Right cardiac atrium (tissue), 5 donors: ENCODE measurements at regions not wholly inside any gene's neighbourhood (a gene's known extent, or its start where the extent isn't known, plus 50 kb on each side); places are given as distances from the start of the nearest gene placed in this dataset.

ENCODE experiments used
- ATAC-seq, 2 donors: fragments of 200-7000 bp; cut with Tn5 transposase; one replicate each; pipeline versions ENCODE4 v1.8.0 to v1.9.1; 2020; ENCODE audit warnings: moderate library complexity in 2 of 2, mild to moderate bottlenecking in 1 of 2
- DNase-seq, 3 donors: peaks; one replicate each; pipeline ENCODE4 v3.0.0-alpha.2; 2020
- H3K27ac ChIP-seq: one replicate; pipeline ENCODE4 v1.5.1; 2013; ENCODE audit warnings: mild to moderate bottlenecking, low read length, control low read depth, moderate library complexity
- H3K27me3 ChIP-seq: one replicate; pipeline ENCODE4 v1.6.1; 2013; ENCODE audit not compliant: control insufficient read depth, insufficient read depth
- H3K4me1 ChIP-seq: one replicate; pipeline ENCODE4 v1.6.1; 2013; ENCODE audit warnings: low read length; ENCODE audit not compliant: control insufficient read depth, insufficient read depth
- H3K4me3 ChIP-seq: one replicate; pipeline ENCODE4 v1.5.1; 2013; ENCODE audit warnings: low read length, control low read depth
- H3K9me3 ChIP-seq: one replicate; pipeline ENCODE4 v1.6.1; 2013; ENCODE audit warnings: low read length; ENCODE audit not compliant: control insufficient read depth
- WGBS: extraction: QIAGEN DNeasy Blood & Tissue Kit; methylation state at CpG from one replicate; pipeline ENCODE4 v1.1.7; 2013; 5-methylcytosine and 5-hydroxymethylcytosine counted together
- intact Hi-C, 4 donors: fragments of 100-400 bp; cut with DNase I; formaldehyde crosslinking; loops; one replicate each; pipeline versions ENCODE4 v1.11.0 to v1.14.0; 2022 to 2023
- donor health status: healthy with polysubstance abuse.
- donor health status: DM: no; HTN: yes; CAD: no.
- donor health status: DM: no; HTN: no; CAD: no.
- donor health status: DM: no; HTN: yes; CAD: no; lungs with severe emphysema.
- donor health status: DM: yes; HTN: yes; CAD: no.

DNA sequence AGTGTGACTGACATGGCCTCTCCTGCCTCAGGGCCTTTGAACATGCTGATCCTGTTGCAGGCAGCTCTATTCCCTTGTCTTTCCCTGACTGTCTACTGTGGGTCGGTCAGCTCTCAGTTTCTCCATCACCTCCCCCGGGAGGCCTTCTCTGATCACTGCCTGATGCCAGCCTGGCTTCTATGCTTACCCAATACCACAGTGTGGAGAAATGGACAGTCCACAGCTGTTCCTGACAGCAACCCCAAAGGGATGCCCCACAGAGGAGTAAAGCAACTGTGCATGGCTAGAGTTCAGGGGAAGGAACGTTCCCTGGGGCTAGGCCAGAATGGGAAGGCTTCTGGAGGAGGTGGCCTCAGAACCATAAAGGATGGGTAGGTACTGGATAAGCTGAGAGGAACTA, 354.3 kb downstream of the MIAT start:
- H3K27ac ChIP-seq = no peak overlapping the region
- intact Hi-C loops = no loop called here
- WGBS = 77% methylated on average over 3 of the region's 3 CpGs
- no peaks in the 10 kb centered on the region for H3K9me3 ChIP-seq
- no peaks in the 10 kb centered on the region for H3K4me1 ChIP-seq
- ATAC-seq (no peak), DNase-seq (no peak)
- H3K4me3 ChIP-seq = no peak overlapping the region
- no peaks in the 10 kb centered on the region for H3K27me3 ChIP-seq

DNA sequence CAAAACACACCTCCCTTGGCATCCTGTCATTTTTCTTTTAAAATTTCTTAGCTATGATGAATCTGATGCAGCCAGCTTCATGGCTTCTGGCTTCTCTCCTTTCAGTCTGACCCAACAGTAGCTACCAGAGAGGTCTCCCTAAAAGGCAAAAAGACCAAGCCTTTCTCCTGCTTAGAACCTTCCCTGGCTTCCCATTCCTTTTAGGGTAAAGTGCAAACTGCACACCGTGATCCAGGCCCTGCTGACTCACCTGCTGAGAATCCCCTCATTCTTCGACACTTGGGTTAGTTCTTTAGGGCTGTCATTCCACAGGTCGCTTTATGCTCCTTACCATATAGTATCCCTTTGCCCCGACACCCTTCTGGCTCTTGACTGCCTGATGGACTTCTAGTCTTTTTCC, 362.4 kb downstream of the MIAT start:
- no peak for ATAC-seq
- peaks cover 3% of the 10 kb centered on the region for H3K27me3 ChIP-seq

DNA sequence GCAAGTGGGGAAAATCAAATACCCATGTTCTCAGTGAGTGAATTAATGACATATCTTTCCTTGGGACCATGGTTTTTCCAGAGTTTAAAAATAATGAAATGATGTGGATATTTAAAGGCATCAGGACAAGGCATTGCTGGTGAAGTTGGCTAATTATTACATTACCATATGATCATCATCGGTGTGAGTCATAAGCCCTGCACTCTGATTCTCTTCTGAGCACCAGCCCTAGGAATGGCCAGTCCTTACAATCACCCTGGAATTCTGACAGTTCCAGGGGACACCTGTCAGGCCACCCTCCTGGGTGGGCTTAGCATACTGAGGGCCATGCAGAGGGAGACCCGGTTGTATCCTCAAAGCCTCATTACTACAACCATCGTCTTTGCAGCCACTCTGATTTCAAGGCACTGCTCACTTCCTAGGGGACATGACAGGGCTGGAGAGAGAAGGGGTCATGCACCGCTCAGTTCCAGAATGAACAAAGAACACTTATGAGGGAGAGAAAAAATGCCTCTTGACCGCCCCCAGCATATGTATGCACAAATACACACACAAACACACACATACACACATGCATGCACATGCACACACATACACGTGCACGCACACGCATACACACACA, 365.0 kb downstream of the MIAT start:
- Histone ChIP-seq H3K4me3 (no peak overlapping the region), H3K27me3 (peaks cover 3% of the 10 kb centered on the region), H3K9me3 (no peaks in the 10 kb centered on the region), H3K4me1 (no peaks in the 10 kb centered on the region), H3K27ac (no peak overlapping the region)
- ATAC-seq (no peak), DNase-seq (no peak)
- 73% methylated on average over 8 of the region's 8 CpGs for WGBS
- intact Hi-C loops = no loop called here

More for the DNA sequence above, 362.4 kb downstream of the MIAT start:
- no peak overlapping the region for H3K27ac ChIP-seq
- DNase-seq = no peak
- 71% methylated on average over 4 of the region's 4 CpGs for WGBS
- no peak overlapping the region for H3K4me3 ChIP-seq
- no peaks in the 10 kb centered on the region for H3K4me1 ChIP-seq
- intact Hi-C loops = no loop called here
- H3K9me3 ChIP-seq = no peaks in the 10 kb centered on the region

DNA sequence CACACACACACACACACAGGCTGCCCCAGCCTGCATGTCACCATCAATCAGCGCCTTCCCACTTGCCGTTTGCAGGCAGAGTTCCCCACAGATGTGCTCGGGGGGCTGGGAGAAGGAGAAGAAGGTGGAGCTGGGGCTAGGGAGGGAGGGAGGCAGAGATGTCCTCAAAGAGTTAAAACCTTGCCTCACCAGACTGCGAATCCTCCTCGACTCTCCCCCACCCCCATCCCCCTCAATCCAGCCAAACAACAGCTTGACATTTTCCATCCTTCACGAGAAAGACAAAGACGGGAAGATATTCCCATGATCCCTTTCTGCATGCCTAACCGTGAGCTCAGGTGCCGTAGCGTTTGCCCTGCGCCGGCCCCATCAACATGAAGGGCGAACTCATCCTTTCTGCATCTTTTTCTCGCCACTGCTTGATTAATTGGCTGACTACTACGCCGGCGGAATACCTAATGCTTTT, 365.5 kb downstream of the MIAT start:
- no peak for ATAC-seq
- Histone ChIP-seq H3K9me3 (no peaks in the 10 kb centered on the region), H3K27me3 (peaks cover 3% of the 10 kb centered on the region), H3K4me1 (no peaks in the 10 kb centered on the region), H3K4me3 (no peak overlapping the region), H3K27ac (no peak overlapping the region)
- DNase-seq = no peak
- 37% methylated on average over 17 of the region's 17 CpGs for WGBS
- intact Hi-C loops = no loop called here

DNA sequence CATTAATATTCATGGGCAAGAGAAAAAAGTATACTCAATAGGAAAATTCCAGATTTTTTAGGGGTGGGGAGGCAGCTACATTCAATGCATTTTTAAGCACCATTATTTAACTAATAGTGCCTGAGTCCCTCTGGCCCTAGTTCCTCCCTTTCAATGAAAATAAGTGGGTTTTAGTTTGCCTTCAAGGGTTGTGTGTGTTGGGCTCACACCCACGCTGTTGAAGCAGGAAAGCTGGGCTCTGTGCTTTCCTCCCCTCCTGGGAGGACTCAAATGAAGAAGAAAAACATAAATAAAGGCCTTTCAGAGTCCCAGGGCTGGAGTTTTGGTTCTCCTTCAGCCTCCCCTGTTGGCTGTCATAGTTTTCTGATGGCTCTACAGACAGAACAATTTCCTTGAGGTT, 366.2 kb downstream of the MIAT start:
- no peaks in the 10 kb centered on the region for H3K4me1 ChIP-seq
- intact Hi-C loops = no loop called here
- no peaks in the 10 kb centered on the region for H3K9me3 ChIP-seq
- DNase-seq = no peak
- no peak for ATAC-seq
- H3K27me3 ChIP-seq = peaks cover 3% of the 10 kb centered on the region
- H3K4me3 ChIP-seq = no peak overlapping the region
- 20% methylated on average over 1 of the region's 1 CpG for WGBS
- H3K27ac ChIP-seq = no peak overlapping the region

DNA sequence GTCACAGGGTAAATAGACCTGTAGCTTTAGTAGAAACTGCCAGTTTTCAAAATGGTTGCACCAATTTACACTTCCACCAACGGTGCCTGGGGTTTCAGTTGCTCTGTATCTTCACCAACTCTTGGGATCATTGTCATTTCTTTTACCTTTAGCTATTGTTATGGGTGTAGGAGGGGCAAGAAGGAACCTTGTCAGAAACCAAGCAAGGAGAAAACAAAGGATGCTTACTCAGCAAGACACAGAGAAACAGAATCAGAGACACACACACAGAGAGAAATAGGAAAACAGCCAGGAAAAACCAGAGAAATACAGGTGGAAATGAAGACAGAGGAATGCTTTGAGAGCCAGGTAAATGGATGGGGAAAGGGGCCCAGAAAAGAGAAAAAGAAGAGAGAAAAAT, 367.6 kb downstream of the MIAT start:
- Histone ChIP-seq H3K4me3 (no peak overlapping the region), H3K27me3 (peaks cover 3% of the 10 kb centered on the region), H3K9me3 (no peaks in the 10 kb centered on the region), H3K4me1 (no peaks in the 10 kb centered on the region), H3K27ac (no peak overlapping the region)
- ATAC-seq (no peak), DNase-seq (no peak)
- WGBS = 65% methylated on average over 1 of the region's 1 CpG
- intact Hi-C loops = no loop called here

DNA sequence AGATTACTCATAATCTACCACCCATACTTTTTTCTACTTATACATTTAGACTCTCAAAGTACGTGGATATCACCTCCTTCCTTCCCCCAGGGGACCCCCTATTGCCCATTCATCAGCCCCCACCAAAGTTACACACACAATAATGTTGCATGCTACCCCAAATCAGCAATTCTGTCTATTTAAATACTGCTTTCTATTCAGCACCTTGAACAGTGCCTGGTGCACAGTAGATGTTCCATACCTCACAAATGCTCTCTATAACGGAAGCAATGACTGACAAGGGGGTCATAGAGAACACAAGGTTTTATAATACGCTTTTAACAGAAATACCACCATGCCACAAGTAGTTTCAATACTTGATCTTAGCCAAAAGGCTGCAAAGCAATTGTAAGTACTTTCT, 370.7 kb downstream of the MIAT start:
- Histone ChIP-seq H3K27ac (no peak overlapping the region), H3K4me1 (no peaks in the 10 kb centered on the region), H3K27me3 (no peaks in the 10 kb centered on the region), H3K9me3 (no peaks in the 10 kb centered on the region), H3K4me3 (no peak overlapping the region)
- intact Hi-C loops = no loop called here
- ATAC-seq (no peak), DNase-seq (no peak)
- 66% methylated on average over 3 of the region's 3 CpGs for WGBS

DNA sequence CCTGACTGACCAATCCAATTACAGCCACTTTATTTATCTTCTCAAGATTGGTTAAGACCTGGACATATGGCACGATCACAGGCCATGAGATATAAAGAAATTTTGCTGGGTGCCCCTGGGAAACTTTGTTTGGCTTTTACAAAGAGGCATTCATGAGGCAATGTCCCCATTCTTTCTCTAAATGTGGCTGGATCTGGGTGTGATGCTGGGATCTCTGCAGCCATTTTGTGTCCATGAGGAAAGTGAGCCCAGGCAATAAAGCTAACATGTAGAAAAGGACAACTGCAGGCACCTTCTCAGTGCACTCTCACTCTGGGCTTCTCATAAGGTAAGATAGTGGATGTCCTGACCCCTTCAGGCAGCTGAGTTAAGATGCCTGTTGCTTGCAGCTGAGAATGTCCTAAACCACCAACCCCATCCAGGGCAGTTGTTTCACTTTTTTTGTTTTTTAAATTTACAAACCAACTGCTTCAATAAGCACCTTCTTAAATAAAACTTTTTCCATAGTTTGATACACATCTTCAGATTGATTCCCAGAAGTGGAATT, 372.3 kb downstream of the MIAT start:
- Histone ChIP-seq H3K9me3 (no peaks in the 10 kb centered on the region), H3K4me3 (no peak overlapping the region), H3K4me1 (no peaks in the 10 kb centered on the region), H3K27me3 (no peaks in the 10 kb centered on the region), H3K27ac (no peak overlapping the region)
- intact Hi-C loops = no loop called here
- 96% methylated on average over 1 of the region's 1 CpG for WGBS
- DNase-seq (no peak), ATAC-seq (no peak)

DNA sequence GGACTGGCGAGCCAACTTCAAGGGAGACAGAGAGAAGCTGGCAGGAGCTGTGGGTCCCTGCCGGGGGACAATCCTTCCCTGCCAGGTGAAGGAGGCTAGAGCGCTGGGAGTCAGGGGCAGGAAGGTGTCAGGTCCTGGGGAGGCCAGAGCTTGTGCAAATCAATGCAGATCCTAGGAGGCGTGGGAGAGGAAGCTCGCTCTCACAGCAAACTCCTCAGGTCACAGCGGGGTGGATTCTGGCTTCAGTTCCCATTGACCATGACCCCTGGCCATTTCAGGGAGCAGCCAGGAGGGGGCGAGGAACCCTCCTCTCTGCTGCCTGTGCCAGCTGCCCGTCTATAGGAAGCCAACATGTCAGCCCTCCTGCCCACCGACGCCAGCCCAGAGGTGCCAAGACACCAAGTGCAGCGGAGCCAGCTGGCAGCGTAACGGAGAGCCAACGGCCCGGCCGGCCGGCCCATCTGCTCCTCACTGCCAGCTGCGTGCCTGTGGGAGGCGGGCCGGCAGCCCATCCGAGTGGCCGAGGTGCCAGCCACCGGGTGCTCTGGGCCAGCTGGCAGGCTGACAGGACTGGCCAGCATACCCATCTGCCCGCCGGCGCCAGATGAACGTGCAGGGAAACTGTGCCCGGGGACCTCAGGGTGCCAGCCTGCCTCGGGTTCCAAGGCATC, 374.8 kb downstream of the MIAT start:
- WGBS = 50% methylated on average over 29 of the region's 29 CpGs
- Histone ChIP-seq H3K9me3 (no peaks in the 10 kb centered on the region), H3K27me3 (no peaks in the 10 kb centered on the region), H3K4me1 (no peaks in the 10 kb centered on the region), H3K4me3 (no peak overlapping the region), H3K27ac (no peak overlapping the region)
- ATAC-seq (peak; percentile 43 to 63), DNase-seq (peak; percentile 25 to 69 (median 64))
- intact Hi-C loops = no loop called here

DNA sequence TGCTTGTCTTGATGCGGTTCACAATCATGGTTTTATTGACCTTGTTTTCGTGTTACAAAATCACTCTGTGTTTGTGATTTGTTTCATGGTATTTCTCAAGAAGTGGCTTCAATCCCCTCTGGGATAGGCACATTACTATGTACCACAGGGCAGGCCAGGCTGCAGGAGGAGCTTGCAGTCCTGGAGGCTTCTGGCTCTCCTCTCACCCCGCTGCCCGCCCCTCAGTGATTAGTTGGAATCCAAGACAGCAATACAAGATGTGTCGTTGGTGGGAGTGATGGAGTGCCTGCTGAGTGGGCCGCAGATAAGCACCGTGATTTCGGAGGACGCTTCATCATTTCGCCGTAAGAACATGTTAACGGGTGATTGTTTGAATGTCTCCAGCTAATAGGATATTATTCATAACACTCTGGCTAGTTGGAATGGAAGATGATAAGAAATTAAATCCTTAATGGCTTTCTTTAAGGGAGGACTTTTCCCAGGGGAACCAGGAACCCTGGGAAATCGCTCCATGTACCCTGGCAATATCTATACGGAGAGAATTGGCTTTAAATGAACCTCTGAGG, 384.4 kb downstream of the MIAT start:
- Histone ChIP-seq H3K9me3 (no peaks in the 10 kb centered on the region), H3K27ac (no peak overlapping the region), H3K4me1 (no peaks in the 10 kb centered on the region), H3K4me3 (no peak overlapping the region), H3K27me3 (no peaks in the 10 kb centered on the region)
- 33% methylated on average over 14 of the region's 14 CpGs for WGBS
- intact Hi-C loops = no loop called here
- ATAC-seq (peak; percentile 55 to 88), DNase-seq (peak; percentile 43 to 76 (median 70))

DNA sequence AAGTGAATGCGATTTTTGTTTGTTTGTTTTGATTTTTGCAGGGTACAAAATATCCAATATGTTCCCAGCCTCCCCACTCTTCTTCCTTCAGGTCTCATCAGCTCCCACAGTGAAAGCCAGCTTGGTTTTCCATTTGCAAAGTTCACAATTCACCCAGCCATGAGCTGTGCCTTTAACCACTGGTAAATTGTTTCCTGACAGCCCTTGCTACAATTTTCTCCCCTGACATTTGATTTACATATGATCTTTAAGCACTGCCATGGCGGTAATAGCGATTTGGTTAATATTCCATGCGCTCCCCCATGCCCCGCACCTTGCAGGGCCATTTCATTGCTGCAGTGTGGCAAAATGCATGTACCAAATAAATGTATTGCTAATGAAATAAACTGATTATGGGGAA, 385.9 kb downstream of the MIAT start:
- intact Hi-C loops = no loop called here
- 81% methylated on average over 5 of the region's 5 CpGs for WGBS
- no peak overlapping the region for H3K4me3 ChIP-seq
- H3K27ac ChIP-seq = no peak overlapping the region
- DNase-seq = no peak
- no peaks in the 10 kb centered on the region for H3K9me3 ChIP-seq
- ATAC-seq = no peak
- H3K27me3 ChIP-seq = no peaks in the 10 kb centered on the region
- no peaks in the 10 kb centered on the region for H3K4me1 ChIP-seq
